Natural killer cell (primary cell): ENCODE measurements at regions not wholly inside any gene's neighbourhood (a gene's known extent, or its start where the extent isn't known, plus 50 kb on each side); places are given as distances from the start of the nearest gene placed in this dataset.
"Not testable (repeated sequence)": the region's sequence is repeated elsewhere in the genome, so short reads cannot be mapped to it uniquely, and the experiment has no call there.

Experiments used
- ATAC-seq, 3 donors: fragments of 150-1000 bp in 2 of 3; fragments of 200-7000 bp in 1 of 3; cut with Tn5 transposase; 1 replicate in 1 of 3; 2 replicates in 2 of 3; pipeline ENCODE4 v1.10.0; 2021; ENCODE audit warnings: mild to moderate bottlenecking in 2 of 3, moderate library complexity in 2 of 3
- DNase-seq, 2 donors: peaks; one replicate each; pipeline versions ENCODE4 v3.0.0 to v3.0.0-alpha.2; 2013 to 2021; ENCODE audit warnings: mixed read lengths in 1 of 2
- H3K27ac ChIP-seq: one replicate; pipeline ENCODE4 v1.5.1; 2013; ENCODE audit warnings: mild to moderate bottlenecking, low read length
- H3K27me3 ChIP-seq: one replicate; pipeline ENCODE4 v1.6.1; 2013; ENCODE audit warnings: low read length; ENCODE audit not compliant: control insufficient read depth, insufficient read depth
- H3K36me3 ChIP-seq: one replicate; pipeline ENCODE4 v1.6.1; 2013; ENCODE audit warnings: low read length; ENCODE audit not compliant: control insufficient read depth, insufficient read depth
- H3K4me1 ChIP-seq: one replicate; pipeline ENCODE4 v1.6.1; 2013; ENCODE audit warnings: low read length; ENCODE audit not compliant: control insufficient read depth, insufficient read depth
- H3K4me3 ChIP-seq: one replicate; pipeline ENCODE4 v1.5.1; 2013; ENCODE audit warnings: low read length
- H3K9me3 ChIP-seq: one replicate; pipeline ENCODE4 v1.6.1; 2013; ENCODE audit warnings: low read length; ENCODE audit not compliant: control insufficient read depth, insufficient read depth
- H3K27ac Mint-ChIP-seq, 2 donors: one replicate each; pipeline ENCODE4 v1.8.0; 2022; ENCODE audit warnings: mild to moderate bottlenecking in 2 of 2, mixed read lengths in 2 of 2, moderate library complexity in 1 of 2
- H3K27me3 Mint-ChIP-seq, 2 donors: one replicate each; pipeline ENCODE4 v1.8.0; 2022; ENCODE audit warnings: low read depth in 2 of 2, mixed read lengths in 2 of 2
- H3K36me3 Mint-ChIP-seq: one replicate; pipeline ENCODE4 v1.8.0; 2022; ENCODE audit warnings: mixed read lengths
- H3K4me1 Mint-ChIP-seq, 2 donors: one replicate each; pipeline ENCODE4 v1.8.0; 2022; ENCODE audit warnings: mixed read lengths in 2 of 2
- H3K4me3 Mint-ChIP-seq: one replicate; pipeline ENCODE4 v1.8.0; 2022; ENCODE audit warnings: mild to moderate bottlenecking, moderate library complexity, mixed read lengths
- H3K9me3 Mint-ChIP-seq, 2 donors: one replicate each; pipeline ENCODE4 v1.8.0; 2022; ENCODE audit warnings: mixed read lengths in 2 of 2
- WGBS: methylation state at CpG from one replicate; pipeline ENCODE4 v1.1.7; 2013; ENCODE audit warnings: missing lambda C conversion rate; ENCODE audit not compliant: insufficient coverage; 5-methylcytosine and 5-hydroxymethylcytosine counted together
- intact Hi-C: fragments of 100-400 bp; cut with micrococcal nuclease; formaldehyde crosslinking; loops from one replicate; pipeline ENCODE4 v1.14.2; 2022

DNA sequence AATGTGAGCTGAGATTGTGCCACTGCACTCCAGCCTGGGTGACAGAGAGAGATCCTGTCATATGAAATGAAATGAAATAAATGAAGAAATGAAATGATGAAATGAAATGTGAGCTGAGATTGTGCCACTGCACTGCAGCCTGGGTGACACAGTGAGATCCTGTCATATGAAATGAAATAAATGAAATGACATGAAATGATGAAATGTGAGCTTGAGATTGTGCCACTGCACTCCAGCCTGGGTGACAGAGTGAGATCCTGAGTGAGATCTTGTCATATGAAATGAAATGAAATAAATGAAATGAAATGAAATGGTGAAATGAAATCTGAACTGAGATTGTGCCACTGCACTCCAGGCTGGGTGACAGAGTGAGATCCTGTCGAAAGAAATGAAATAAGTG lies 58.2 kb upstream of the FAN1 start:
- H3K27ac ChIP-seq, H3K4me1 ChIP-seq, H3K27ac Mint-ChIP-seq, H3K4me3 Mint-ChIP-seq, H3K9me3 Mint-ChIP-seq, ATAC-seq, H3K9me3 ChIP-seq, DNase-seq, H3K4me3 ChIP-seq, intact Hi-C loops, H3K36me3 Mint-ChIP-seq, H3K27me3 ChIP-seq, H3K36me3 ChIP-seq: not testable (repeated sequence)
- Mint-ChIP-seq H3K27me3 (peaks cover 13 to 20% of the 10 kb centered on the region in 2 donors), H3K4me1 (peaks cover 0 to 14% of the 10 kb centered on the region in 2 donors)
- WGBS = 96% methylated on average over 1 of the region's 1 CpG
